RPMI7951 (cell line): ENCODE measurements at regions not wholly inside any gene's neighbourhood (a gene's known extent, or its start where the extent isn't known, plus 50 kb on each side); places are given as distances from the start of the nearest gene placed in this dataset.
A peak's percentile ranks its signal among the peaks of the same experiment; 100 is the strongest.
"Not testable (repeated sequence)": the region's sequence is repeated elsewhere in the genome, so short reads cannot be mapped to it uniquely, and the experiment has no call there.

ENCODE experiments used
- DNase-seq: peaks from one replicate; pipeline ENCODE4 v3.0.0-alpha.2; 2012; ENCODE audit warnings: low read depth

DNA sequence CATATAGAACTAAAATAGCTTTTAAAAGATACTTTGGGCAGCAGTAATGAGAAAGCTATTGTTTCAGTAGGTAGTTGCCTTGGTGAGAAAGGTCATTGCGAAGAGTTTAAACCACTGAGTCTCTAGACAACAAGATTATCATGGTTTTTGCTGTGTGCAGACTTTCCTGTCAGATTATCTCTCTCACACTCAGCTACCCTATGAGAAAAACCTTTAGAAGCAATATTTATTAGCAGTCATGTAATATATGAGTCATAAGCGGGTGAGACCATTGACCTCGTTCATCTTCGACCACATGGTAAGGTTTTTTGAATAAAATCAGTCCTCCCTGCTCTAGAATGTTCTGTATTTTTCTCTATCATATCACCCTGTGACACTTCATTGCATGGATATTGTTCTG lies 59.9 kb downstream of the GPR65 start:
- no peak for DNase-seq

DNA sequence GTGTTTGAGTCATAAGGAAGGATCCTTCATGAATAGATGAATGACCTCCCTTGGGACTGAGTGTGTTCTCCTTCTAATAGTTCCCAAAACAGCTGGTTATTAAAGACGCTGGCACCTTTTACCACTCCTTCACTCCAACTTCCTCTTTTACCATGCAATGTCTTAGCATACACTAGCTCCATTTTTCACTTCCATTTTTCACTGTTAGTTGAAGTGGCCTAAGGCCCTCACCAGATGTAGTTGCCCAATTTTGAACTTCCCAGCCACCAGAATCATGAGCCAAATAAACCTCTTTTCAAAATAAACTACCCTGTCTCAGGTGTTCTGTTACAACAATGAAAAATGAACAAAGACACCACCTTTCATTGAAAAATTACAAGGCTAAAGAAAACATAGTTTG lies 64.7 kb downstream of the GPR65 start:
- DNase-seq: no peak

DNA sequence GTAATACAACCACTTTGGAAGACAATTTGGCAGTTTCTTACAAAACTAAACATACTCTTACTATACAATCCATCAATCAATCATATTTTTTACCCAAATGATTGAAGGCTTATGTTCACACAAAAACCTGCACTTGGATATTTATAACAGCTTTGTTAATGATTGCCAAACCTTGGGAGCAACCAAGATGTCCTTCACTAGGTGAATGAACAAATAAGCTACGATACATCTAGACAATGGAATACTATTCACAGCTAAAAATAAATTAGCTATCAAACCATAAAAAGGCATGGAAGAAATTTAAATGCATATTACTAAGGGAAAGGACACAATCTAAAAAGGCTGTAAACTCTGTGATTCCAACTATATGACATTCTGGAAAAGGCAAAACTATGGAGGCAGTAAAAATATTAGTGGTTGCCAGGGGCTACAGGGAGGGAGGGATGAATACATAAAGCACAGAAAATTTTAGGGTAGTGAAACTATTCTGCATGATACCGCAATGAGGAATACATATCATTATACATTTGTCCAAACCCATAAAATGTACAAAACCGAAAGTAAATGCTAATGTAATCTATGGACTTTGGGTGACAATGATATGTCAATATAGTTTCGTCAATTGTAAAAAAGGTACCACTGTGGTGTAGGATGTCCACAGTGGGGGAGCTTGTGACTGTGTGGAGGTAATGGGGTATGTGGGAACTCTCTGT lies 70.5 kb downstream of the GPR65 start:
- DNase-seq: no peak

DNA sequence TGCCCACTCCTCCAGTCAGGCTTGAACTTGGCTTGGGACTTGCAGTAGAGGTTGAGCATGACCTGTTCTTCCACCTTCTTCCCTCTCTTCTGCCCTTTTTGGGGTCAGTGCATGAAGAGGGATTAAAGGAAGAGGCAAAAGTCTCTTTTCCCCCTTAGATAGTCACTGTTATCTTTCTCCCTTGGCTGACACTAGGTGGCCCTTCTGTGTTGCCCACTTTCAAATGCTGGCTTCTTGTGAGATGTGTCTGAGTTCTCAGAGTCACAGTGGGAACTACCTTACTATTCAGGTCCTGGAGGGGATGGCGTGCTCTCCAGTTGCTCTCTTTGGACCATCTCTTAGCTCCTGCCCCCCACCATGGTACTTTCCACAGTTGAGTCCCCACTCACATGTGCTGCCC lies 73.6 kb downstream of the GPR65 start:
- DNase-seq: no peak

DNA sequence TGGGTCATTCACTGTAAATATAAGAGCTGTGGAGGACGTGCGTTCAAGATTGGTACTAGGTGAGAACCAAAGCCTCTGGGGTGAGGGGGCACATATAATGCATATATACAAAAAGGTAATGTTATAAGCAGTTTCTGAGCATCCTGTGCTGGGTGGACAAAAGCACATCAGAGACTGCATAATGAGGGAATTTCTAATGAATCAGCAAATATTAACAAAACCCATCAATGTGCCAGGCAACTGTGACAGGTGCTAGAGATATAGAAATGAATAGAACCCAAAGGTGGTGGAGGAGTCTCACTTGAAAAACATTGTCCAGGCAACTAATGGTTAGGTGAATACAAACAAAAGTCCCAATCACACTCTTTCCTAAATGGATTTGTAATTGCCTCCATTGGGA lies 74.7 kb downstream of the GPR65 start:
- no peak for DNase-seq

DNA sequence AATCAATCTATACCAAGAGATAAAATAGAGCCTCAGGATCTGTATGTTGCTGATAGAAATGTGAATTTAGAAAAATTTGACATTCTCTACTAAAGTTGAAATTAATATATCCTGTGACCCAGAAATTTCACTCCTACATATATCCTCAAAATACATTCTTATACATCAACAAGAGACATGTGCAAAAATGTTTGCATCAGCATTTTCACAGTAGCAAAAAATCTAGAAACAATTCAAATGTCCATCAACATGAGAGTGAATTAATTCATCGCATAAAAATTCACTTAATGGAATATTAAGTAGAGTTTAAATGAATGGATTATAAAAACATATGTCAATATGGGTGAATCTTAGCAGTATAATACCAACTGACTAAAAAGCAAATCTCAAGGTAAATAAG lies 80.8 kb downstream of the GPR65 start:
- no peak for DNase-seq

DNA sequence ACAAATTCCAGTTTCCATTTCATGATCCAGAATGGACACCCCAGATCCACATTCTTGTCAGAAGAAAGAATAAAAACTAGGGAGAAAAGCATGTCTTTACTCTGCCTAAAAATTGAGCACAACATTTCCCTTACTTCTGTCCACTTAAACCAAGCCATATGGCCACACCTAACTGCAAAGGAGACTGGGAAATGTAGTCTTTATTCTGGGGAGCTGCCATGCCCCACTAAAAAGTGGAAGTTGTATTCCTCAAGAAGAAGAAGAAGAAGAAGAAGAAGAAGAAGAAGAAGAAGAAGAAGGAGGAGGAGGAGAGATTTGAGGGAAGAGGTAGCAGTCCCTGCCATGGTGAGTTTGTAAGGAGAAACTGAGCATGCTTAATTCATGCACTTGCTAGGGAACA lies 84.5 kb downstream of the GPR65 start:
- no peak for DNase-seq

DNA sequence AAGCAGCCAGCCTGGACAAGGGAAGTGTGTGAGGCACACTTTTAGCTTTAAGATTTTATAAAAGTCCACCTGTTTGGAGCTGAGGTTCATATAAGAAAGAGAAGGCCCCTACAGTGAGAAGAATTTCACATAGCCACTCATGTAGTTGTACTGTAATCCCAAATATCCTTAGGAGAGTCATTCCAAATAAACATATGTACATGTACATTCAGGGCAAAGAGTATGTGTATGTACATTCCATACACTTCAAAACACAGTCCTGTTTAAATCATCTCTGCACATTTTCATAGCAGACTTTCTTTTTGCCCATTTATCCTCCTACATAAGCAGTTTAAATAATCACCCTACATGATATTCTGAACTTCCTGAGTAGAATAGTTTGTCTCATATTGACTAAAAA lies 87.6 kb downstream of the GPR65 start:
- no peak for DNase-seq

DNA sequence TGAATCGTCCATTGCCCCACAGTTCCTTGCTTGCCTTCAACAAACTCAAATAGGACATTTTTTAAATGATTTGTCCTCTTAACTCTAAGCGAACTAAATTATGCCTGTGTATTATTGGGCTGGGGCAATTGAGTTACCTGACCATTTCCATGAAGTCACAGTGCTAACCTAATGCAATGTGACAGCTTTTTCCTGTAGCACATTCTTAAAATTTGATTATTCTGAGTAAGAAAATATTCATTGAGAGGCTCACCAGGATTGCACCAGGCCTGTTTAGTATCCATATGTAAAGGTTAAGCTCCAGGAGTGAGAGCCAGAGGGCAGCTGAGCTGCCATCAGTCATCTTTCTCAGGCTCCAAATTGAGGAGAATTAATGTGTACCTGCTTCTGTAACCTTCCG lies 90.9 kb downstream of the GPR65 start:
- no peak for DNase-seq

DNA sequence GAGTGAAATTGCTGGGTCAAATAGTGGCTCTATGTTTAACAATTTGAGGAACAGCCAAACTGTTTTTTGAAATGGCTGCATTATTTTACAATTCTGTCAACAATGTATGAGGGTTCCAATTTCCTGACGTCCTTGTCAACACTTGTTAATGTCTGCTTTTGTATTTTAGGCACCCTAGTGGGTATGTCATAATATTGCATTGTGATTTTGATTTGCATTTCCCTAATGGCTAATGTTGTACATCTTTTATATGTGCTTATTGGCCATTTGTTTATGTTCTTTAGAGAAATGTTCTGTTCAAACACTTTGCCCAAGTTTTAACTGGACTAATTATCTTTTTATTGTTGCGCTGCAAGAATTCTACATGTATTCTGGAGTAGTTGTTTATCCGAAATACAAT lies 93.2 kb downstream of the GPR65 start:
- DNase-seq: no peak

DNA sequence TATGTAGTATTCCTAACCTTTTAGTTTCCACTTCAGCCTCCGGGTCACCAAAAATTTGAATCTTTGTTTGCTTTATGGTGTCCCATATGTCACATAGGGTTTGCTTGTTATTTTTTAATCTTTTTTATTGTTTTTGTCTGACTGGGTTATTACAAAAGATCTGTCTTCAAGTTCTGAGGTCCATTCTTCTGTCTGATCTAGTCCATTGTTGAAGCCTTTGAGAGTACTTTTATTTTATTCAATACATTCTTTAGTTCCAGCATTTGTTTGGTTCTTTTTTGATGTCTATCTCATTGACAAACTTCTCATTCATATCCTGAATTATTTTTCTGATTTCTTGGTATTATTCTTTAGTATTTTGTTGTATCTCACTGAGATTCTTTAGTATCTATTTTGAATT lies 99.8 kb downstream of the GPR65 start:
- no peak for DNase-seq

DNA sequence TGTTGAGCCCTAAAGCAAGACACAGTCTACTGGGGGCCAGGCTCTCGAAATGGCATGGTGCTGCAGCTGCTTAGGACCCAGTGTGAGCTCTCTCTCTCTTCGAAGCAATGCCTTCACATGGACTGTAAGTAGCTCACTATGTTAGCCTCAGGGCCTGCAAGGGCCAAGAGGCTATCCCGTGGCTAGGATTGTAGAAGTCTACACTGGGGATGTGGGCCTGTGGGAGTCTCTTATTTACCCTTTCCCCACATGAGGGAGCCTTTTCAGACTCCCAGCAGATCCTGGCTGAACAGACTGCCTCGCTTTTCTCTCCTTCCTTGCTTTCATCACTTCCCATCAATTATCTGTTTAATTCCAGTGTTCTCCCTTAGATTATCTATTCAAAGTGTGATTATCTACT lies 101.4 kb downstream of the GPR65 start:
- no peak for DNase-seq

DNA sequence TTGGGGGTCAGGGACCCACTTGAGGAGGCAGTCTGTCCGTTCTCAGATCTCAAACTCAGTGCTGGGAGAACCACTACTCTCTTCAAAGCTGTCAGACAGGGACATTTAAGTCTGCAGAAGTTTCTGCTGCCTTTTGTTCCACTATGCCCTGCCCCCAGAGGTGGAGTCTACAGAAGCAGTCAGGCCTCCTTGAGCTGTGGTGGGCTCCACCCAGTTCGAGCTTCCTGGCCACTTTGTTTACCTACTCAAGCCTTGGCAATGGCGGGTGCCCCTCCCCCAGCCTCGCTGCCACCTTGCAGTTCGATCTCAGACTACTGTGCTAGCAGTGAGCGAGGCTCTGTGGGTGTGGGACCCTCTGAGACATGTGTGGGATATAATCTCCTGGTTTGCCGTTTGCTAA lies 122.7 kb downstream of the GPR65 start:
- DNase-seq: not testable (repeated sequence)

DNA sequence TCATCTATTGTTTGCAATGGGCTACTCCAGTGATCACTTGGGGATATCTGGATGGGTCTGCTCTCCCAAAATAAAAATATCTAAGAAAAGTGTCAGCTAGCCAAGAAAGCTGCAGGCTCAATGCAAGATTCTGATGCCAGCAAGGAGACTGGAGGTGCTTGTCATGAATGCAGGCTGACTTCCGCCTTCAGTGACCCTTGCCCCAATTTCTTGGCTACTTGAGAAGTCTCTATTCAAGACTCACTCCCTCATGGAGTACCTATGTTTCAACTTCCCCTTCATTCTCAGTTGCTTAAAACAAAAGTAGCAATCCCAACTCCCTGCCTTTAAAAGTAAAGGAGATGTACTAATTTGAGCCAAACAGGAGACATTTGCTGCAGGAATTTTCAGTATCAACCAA lies 123.9 kb downstream of the GPR65 start:
- DNase-seq: no peak

DNA sequence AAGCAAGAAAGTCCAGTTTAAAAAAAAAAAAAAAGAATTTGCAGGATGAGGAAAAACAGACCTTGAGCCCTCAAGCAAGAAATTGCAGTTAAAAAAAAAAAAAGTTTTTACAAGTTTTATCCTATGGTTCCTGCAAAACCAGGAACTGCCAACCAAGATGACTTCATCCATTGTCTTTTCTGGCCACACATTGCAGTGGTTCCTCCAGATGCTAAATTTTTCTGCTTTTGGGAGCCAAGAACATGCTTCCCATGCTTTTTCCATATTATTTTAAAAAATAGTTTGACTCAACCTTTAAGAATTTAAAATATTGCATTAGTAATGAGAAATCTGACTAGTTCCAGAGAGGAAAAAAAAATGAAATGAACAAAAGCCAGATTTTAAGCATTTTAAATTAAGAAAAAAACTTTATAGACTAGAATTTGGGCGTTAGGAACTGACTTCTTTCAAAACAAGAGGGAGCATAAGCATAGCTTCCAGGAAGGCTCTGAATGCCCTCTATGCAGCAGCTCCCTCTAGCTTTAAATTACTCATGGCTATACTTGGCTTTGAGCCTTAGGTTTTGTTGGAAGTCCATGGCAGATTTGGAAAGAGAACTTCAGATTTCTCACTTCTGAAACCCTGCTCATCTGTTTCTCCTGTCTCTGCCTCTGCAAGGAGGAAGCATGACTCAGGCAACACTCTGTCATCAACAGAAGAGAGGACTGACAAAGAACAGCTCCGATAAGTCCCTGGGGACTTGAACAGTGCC lies 124.5 kb downstream of the GPR65 start:
- peak; percentile 41 for DNase-seq

DNA sequence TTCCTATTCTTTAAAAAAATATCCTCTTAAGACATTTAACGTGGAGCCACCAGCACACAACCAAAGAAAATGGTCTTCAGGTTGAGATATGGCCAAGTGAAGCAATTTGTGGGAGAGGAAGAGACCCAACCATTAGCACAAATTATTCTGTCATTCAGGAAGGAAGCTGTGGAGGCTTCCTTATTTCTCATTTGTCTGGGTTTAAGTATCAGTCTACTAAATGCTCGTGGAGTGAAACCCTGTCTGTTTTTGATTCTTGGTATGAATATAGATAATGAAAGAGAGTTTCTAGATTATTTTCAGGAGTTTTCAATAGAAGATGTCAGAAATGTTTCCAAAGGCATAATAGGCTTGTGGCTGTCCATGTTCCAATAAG lies 125.1 kb downstream of the GPR65 start:
- no peak for DNase-seq
